PC-9 (cell line): ENCODE measurements at regions not wholly inside any gene's neighbourhood (a gene's known extent, or its start where the extent isn't known, plus 50 kb on each side); places are given as distances from the start of the nearest gene placed in this dataset.
"Not testable (repeated sequence)": the region's sequence is repeated elsewhere in the genome, so short reads cannot be mapped to it uniquely, and the experiment has no call there.

Source experiments
- BruUV-seq: library from RNA; stranded (reverse); fragments of 400-500 nt; replicated peaks from 2 replicates; lab custom pipeline; 2021; lab: Mats Ljungman, UMichigan
- CTCF ChIA-PET: fragments of 300-600 bp; sonication (Branson Sonifier 250); formaldehyde crosslinking; loops from one replicate; lab custom pipeline; 2022; ENCODE audit warnings: antibody characterized with exemption; lab: Charles Lee
- POLR2A ChIA-PET: fragments of 300-600 bp; sonication (Branson Sonifier 250); formaldehyde crosslinking; loops from one replicate; lab custom pipeline; 2022; ENCODE audit warnings: antibody characterized with exemption; ENCODE audit not compliant: unreplicated experiment; lab: Charles Lee
- DNase-seq, 2 experiments: peaks; one replicate each; pipeline versions ENCODE4 v3.0.0 to v3.0.0-alpha.2; 2015 to 2022; ENCODE audit warnings: mixed read lengths in 1 of 2
- H2AFZ ChIP-seq: fragments of 200-600 bp; sonication (generic); 2 replicates; pipeline ENCODE4 v1.8.1; 2017; ENCODE audit warnings: antibody characterized with exemption
- H3F3A ChIP-seq: fragments of 200-600 bp; sonication (generic); 2 replicates; pipeline ENCODE4 v1.8.1; 2017; ENCODE audit warnings: antibody characterized with exemption, mild to moderate bottlenecking, low read depth; ENCODE audit not compliant: insufficient read depth
- H3K27ac ChIP-seq: fragments of 200-600 bp; sonication (generic); 2 replicates; pipeline ENCODE4 v1.6.1; 2016; ENCODE audit warnings: mixed run types
- H3K27me3 ChIP-seq: fragments of 200-600 bp; sonication (generic); 2 replicates; pipeline ENCODE4 v1.6.1; 2016; ENCODE audit warnings: low read depth, mixed run types; ENCODE audit not compliant: insufficient read depth
- H3K36me3 ChIP-seq: fragments of 200-600 bp; sonication (generic); 2 replicates; pipeline ENCODE4 v1.6.1; 2016; ENCODE audit warnings: low read depth, mixed run types
- H3K4me1 ChIP-seq: fragments of 200-600 bp; sonication (generic); replicated peaks from 2 replicates; pipeline ENCODE4 v1.6.1; 2016; ENCODE audit warnings: mixed run types; ENCODE audit not compliant: insufficient read depth
- H3K4me2 ChIP-seq: fragments of 200-600 bp; sonication (generic); 2 replicates; pipeline ENCODE4 v1.6.1; 2017; ENCODE audit warnings: mixed run types
- H3K4me3 ChIP-seq: fragments of 200-600 bp; sonication (generic); 2 replicates; pipeline ENCODE4 v1.6.1; 2016; ENCODE audit warnings: mixed run types
- H3K79me2 ChIP-seq: fragments of 200-600 bp; sonication (generic); 2 replicates; pipeline ENCODE4 v1.6.1; 2017; ENCODE audit warnings: low read depth, mixed run types
- H3K9me2 ChIP-seq: fragments of 200-600 bp; sonication (generic); 2 replicates; pipeline ENCODE4 v1.8.1; 2017; ENCODE audit warnings: mild to moderate bottlenecking; ENCODE audit not compliant: insufficient read depth
- H3K9me3 ChIP-seq: fragments of 200-600 bp; sonication (generic); 2 replicates; pipeline ENCODE4 v1.8.1; 2016; ENCODE audit warnings: low read depth; ENCODE audit not compliant: insufficient read depth
- H4K20me1 ChIP-seq: fragments of 200-600 bp; sonication (generic); 2 replicates; pipeline ENCODE4 v1.8.1; 2017; ENCODE audit not compliant: insufficient read depth
- intact Hi-C: fragments of 100-400 bp; cut with micrococcal nuclease; formaldehyde crosslinking; loops from one replicate; pipeline ENCODE4 v1.10.0; 2022; ENCODE audit not compliant: unreplicated experiment

GRCh38 chr2:111510384-111510783 lies 373.6 kb downstream of the ANAPC1 start:
- H3K27ac ChIP-seq, H3K9me2 ChIP-seq, CTCF ChIA-PET, H3K36me3 ChIP-seq, H3K79me2 ChIP-seq, H3K4me3 ChIP-seq, H3K9me3 ChIP-seq, BruUV-seq, POLR2A ChIA-PET, intact Hi-C loops, H2AFZ ChIP-seq, H3K27me3 ChIP-seq, H3K4me2 ChIP-seq, DNase-seq, H4K20me1 ChIP-seq, H3K4me1 ChIP-seq, H3F3A ChIP-seq: not testable (repeated sequence)

- BruUV-seq, H3K9me2 ChIP-seq, POLR2A ChIA-PET: not testable (repeated sequence)
Observed at GRCh38 chr2:111511062-111511461, 372.9 kb downstream of the ANAPC1 start.

GRCh38 chr2:111512378-111512777 lies 371.6 kb downstream of the ANAPC1 start:
- BruUV-seq, intact Hi-C loops, H3K4me1 ChIP-seq, H2AFZ ChIP-seq, POLR2A ChIA-PET, CTCF ChIA-PET, H3K36me3 ChIP-seq, H3K9me2 ChIP-seq, H3K9me3 ChIP-seq, H4K20me1 ChIP-seq, H3K27ac ChIP-seq, H3K4me3 ChIP-seq, DNase-seq, H3K27me3 ChIP-seq, H3F3A ChIP-seq, H3K4me2 ChIP-seq, H3K79me2 ChIP-seq: not testable (repeated sequence)

More at GRCh38 chr2:111511062-111511461, 372.9 kb downstream of the ANAPC1 start:
- H3K4me3 ChIP-seq, DNase-seq, H3K4me2 ChIP-seq, H4K20me1 ChIP-seq, intact Hi-C loops, H3K4me1 ChIP-seq, CTCF ChIA-PET, H3K27ac ChIP-seq, H3K9me3 ChIP-seq, H3K27me3 ChIP-seq, H3F3A ChIP-seq, H2AFZ ChIP-seq, H3K79me2 ChIP-seq, H3K36me3 ChIP-seq: not testable (repeated sequence)

- H3K36me3 ChIP-seq, H3K4me3 ChIP-seq, H3K79me2 ChIP-seq, H3K4me1 ChIP-seq, H3K9me2 ChIP-seq, H2AFZ ChIP-seq, H3K27me3 ChIP-seq, H3K4me2 ChIP-seq, CTCF ChIA-PET, H3K27ac ChIP-seq, POLR2A ChIA-PET, H3K9me3 ChIP-seq, BruUV-seq, DNase-seq, intact Hi-C loops, H3F3A ChIP-seq, H4K20me1 ChIP-seq: not testable (repeated sequence)
Observed at GRCh38 chr2:111514138-111514537, 369.9 kb downstream of the ANAPC1 start.

- CTCF ChIA-PET, BruUV-seq, H4K20me1 ChIP-seq, H3K4me3 ChIP-seq, H3K4me2 ChIP-seq, H3K9me2 ChIP-seq, H3K27me3 ChIP-seq, H3F3A ChIP-seq, POLR2A ChIA-PET, H3K36me3 ChIP-seq, DNase-seq, H3K9me3 ChIP-seq, H3K4me1 ChIP-seq, H3K79me2 ChIP-seq, H3K27ac ChIP-seq, H2AFZ ChIP-seq, intact Hi-C loops: not testable (repeated sequence)
Observed at GRCh38 chr2:111517050-111517720, 366.8 kb downstream of the ANAPC1 start.

- H3K9me3 ChIP-seq, POLR2A ChIA-PET, H3F3A ChIP-seq, H3K9me2 ChIP-seq, CTCF ChIA-PET, BruUV-seq, H3K79me2 ChIP-seq, H3K36me3 ChIP-seq, DNase-seq, H2AFZ ChIP-seq, H3K27ac ChIP-seq, H3K4me3 ChIP-seq, H3K27me3 ChIP-seq, intact Hi-C loops, H4K20me1 ChIP-seq, H3K4me1 ChIP-seq, H3K4me2 ChIP-seq: not testable (repeated sequence)
Observed at GRCh38 chr2:111517721-111518053, 366.3 kb downstream of the ANAPC1 start.
